Caco-2 (cell line): ENCODE measurements at regions not wholly inside any gene's neighbourhood (a gene's known extent, or its start where the extent isn't known, plus 50 kb on each side); places are given as distances from the start of the nearest gene placed in this dataset.

ENCODE experiments used
- BruUV-seq: library from RNA; stranded (reverse); fragments of 400-500 nt; replicated peaks from 2 replicates; lab custom pipeline; 2021; lab: Mats Ljungman, UMichigan
- CTCF ChIA-PET: fragments of 300-600 bp; sonication (Branson Sonifier 250); formaldehyde crosslinking; loops from one replicate; lab custom pipeline; 2022; ENCODE audit warnings: antibody characterized with exemption; lab: Charles Lee
- POLR2A ChIA-PET: fragments of 300-600 bp; sonication (Branson Sonifier 250); formaldehyde crosslinking; loops from one replicate; lab custom pipeline; 2022; ENCODE audit warnings: antibody characterized with exemption; lab: Charles Lee
- DNase-seq, 2 experiments: peaks; one replicate each; pipeline versions ENCODE4 v3.0.0 to v3.0.0-alpha.2; 2020 to 2022
- H3K27me3 ChIP-seq: replicated peaks from 2 replicates; pipeline ENCODE4 v1.6.0; 2011; ENCODE audit warnings: low read length; ENCODE audit not compliant: control insufficient read depth, insufficient read depth
- H3K36me3 ChIP-seq: 2 replicates; pipeline ENCODE4 v1.5.1; 2011; ENCODE audit warnings: low read length; ENCODE audit not compliant: control insufficient read depth, insufficient read depth
- H3K4me1 ChIP-seq: fragments of 250-450 bp; sonication (Bioruptor Pico); 2 replicates; pipeline ENCODE4 v1.5.1; 2020; ENCODE audit warnings: mild to moderate bottlenecking
- H3K4me3 ChIP-seq: 2 replicates; pipeline ENCODE4 v1.5.1; 2011; ENCODE audit warnings: low read depth, mild to moderate bottlenecking, control low read depth, low read length
- H3K9me3 ChIP-seq: fragments of 250-450 bp; sonication (Bioruptor Pico); 2 replicates; pipeline ENCODE4 v1.5.1; 2020; ENCODE audit warnings: mild to moderate bottlenecking, moderate library complexity
- H3K27ac Mint-ChIP-seq: one replicate; pipeline ENCODE4 v1.8.0; 2022; ENCODE audit warnings: mixed read lengths; ENCODE audit not compliant: unreplicated experiment
- H3K27me3 Mint-ChIP-seq: one replicate; pipeline ENCODE4 v1.8.0; 2022; ENCODE audit warnings: mixed read lengths; ENCODE audit not compliant: insufficient read depth, unreplicated experiment
- H3K36me3 Mint-ChIP-seq: one replicate; pipeline ENCODE4 v1.8.0; 2022; ENCODE audit warnings: mild to moderate bottlenecking, mixed read lengths; ENCODE audit not compliant: insufficient read depth, unreplicated experiment
- H3K4me1 Mint-ChIP-seq: one replicate; pipeline ENCODE4 v1.8.0; 2022; ENCODE audit warnings: low read depth, mixed read lengths; ENCODE audit not compliant: unreplicated experiment
- H3K4me3 Mint-ChIP-seq: one replicate; pipeline ENCODE4 v1.8.0; 2022; ENCODE audit warnings: mild to moderate bottlenecking, moderate library complexity, mixed read lengths; ENCODE audit not compliant: unreplicated experiment
- H3K9me3 Mint-ChIP-seq: one replicate; pipeline ENCODE4 v1.8.0; 2022; ENCODE audit warnings: mixed read lengths; ENCODE audit not compliant: unreplicated experiment
- intact Hi-C: fragments of 100-400 bp; cut with micrococcal nuclease; formaldehyde crosslinking; loops from one replicate; pipeline ENCODE4 v1.10.0; 2022; ENCODE audit not compliant: unreplicated experiment
- TF ChIP-seq, protein P1 (sequence below), 2 experiments: fragments of 200-600 bp in 1 of 2; IDR thresholded peaks; 1 replicate in 1 of 2; 2 replicates in 1 of 2; pipeline versions ENCODE4 v1.5.1 to v1.8.0; 2011 to 2022; ENCODE audit warnings: antibody characterized with exemption in 1 of 2, control low read depth in 1 of 2, inconsistent platforms in 1 of 2, low read depth in 1 of 2, low read length in 1 of 2, mild to moderate bottlenecking in 1 of 2, moderate library complexity in 1 of 2; ENCODE audit not compliant: insufficient read depth in 1 of 2, severe bottlenecking in 1 of 2, unreplicated experiment in 1 of 2

- no peak overlapping the region for H3K4me3 ChIP-seq
These were observed 2124.4 kb upstream of the PCDH20 start for GRCh38 chr13:63540061-63540460.

DNA sequence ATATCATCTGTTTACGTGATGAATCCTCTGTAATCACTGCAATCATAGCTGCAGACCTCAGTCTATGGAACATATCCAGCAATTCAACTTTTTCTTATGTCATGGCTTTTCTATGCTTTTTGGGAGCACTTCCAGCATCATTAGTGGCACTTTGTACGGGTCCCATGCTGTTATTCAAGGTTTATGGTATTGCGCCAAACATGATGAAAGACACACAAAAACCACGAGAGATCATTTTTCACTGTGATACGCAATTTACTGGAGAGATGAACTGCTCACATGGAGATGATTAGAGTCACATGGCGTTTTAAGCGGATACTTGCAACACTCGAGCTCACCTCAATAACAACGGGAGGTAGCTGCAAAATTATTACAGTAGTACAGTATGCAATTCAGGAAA, 2101.7 kb upstream of the PCDH20 start:
- no peak overlapping the region for H3K4me3 ChIP-seq
- no peaks in the 10 kb centered on the region for H3K4me1 Mint-ChIP-seq
- intact Hi-C loops = no loop called here
- H3K4me3 Mint-ChIP-seq = no peak overlapping the region
- no peaks in the 10 kb centered on the region for H3K36me3 ChIP-seq
- ChIA-PET CTCF (no interaction called here), POLR2A (no interaction called here)
- H3K9me3 Mint-ChIP-seq = no peaks in the 10 kb centered on the region
- peaks cover 2% of the 10 kb centered on the region for H3K27me3 Mint-ChIP-seq
- no peaks in the 10 kb centered on the region for H3K27me3 ChIP-seq
- DNase-seq = no peak
- H3K9me3 ChIP-seq = no peaks in the 10 kb centered on the region
- no TSS peak for BruUV-seq
- TF ChIP-seq, protein P1, sequence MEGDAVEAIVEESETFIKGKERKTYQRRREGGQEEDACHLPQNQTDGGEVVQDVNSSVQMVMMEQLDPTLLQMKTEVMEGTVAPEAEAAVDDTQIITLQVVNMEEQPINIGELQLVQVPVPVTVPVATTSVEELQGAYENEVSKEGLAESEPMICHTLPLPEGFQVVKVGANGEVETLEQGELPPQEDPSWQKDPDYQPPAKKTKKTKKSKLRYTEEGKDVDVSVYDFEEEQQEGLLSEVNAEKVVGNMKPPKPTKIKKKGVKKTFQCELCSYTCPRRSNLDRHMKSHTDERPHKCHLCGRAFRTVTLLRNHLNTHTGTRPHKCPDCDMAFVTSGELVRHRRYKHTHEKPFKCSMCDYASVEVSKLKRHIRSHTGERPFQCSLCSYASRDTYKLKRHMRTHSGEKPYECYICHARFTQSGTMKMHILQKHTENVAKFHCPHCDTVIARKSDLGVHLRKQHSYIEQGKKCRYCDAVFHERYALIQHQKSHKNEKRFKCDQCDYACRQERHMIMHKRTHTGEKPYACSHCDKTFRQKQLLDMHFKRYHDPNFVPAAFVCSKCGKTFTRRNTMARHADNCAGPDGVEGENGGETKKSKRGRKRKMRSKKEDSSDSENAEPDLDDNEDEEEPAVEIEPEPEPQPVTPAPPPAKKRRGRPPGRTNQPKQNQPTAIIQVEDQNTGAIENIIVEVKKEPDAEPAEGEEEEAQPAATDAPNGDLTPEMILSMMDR (IDR thresholded peaks at IDR 0.05; ENCODE audit: insufficient read depth in 1 of 2, low read depth in 1 of 2, low read length in 1 of 2, severe bottlenecking in 1 of 2, unreplicated experiment in 1 of 2) = no peak
- no peaks in the 10 kb centered on the region for H3K4me1 ChIP-seq
- no peaks in the 10 kb centered on the region for H3K36me3 Mint-ChIP-seq
- no peak overlapping the region for H3K27ac Mint-ChIP-seq

More at GRCh38 chr13:63540061-63540460, 2124.4 kb upstream of the PCDH20 start:
- Histone ChIP-seq H3K27me3 (no peaks in the 10 kb centered on the region), H3K9me3 (no peaks in the 10 kb centered on the region; the same call in none of the 2 replicates), H3K36me3 (no peaks in the 10 kb centered on the region), H3K4me1 (peaks cover 6% of the 10 kb centered on the region)
- H3K27me3 Mint-ChIP-seq = no peaks in the 10 kb centered on the region
- intact Hi-C loops = no loop called here
- no peak overlapping the region for H3K4me3 Mint-ChIP-seq
- no peaks in the 10 kb centered on the region for H3K36me3 Mint-ChIP-seq
- no peak overlapping the region for H3K27ac Mint-ChIP-seq
- ChIA-PET CTCF (no interaction called here), POLR2A (no interaction called here)
- no TSS peak for BruUV-seq
- DNase-seq = no peak
- TF ChIP-seq, protein P1 (IDR thresholded peaks at IDR 0.05; ENCODE audit: insufficient read depth in 1 of 2, low read depth in 1 of 2, low read length in 1 of 2, severe bottlenecking in 1 of 2, unreplicated experiment in 1 of 2) = no peak
- H3K4me1 Mint-ChIP-seq = peaks cover 4% of the 10 kb centered on the region
- H3K9me3 Mint-ChIP-seq = no peaks in the 10 kb centered on the region

DNA sequence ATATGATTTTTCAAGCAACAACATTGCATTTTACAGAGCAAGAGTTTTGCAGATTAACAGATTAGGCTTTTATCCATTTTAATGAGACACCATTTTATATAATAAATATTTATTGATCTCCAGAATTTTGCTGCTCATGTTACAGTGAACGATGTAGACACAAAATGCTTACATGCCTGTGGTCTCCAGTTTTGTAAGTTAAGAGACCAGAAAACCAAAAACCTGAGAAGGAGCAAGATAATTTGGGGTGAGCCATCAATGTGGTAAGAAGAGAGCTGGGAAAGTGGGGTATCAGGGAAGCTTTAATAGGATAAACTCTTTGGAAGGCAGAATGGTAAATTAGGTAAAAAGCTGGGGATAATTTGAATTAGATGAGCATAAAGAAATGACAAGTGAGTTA, 2100.5 kb upstream of the PCDH20 start:
- no TSS peak for BruUV-seq
- Mint-ChIP-seq H3K4me1 (no peaks in the 10 kb centered on the region), H3K36me3 (no peaks in the 10 kb centered on the region), H3K9me3 (no peaks in the 10 kb centered on the region), H3K4me3 (no peak overlapping the region), H3K27ac (no peak overlapping the region), H3K27me3 (peaks cover 4% of the 10 kb centered on the region)
- ChIA-PET CTCF (no interaction called here), POLR2A (no interaction called here)
- TF ChIP-seq, protein P1 (IDR thresholded peaks at IDR 0.05; ENCODE audit: insufficient read depth in 1 of 2, low read depth in 1 of 2, low read length in 1 of 2, severe bottlenecking in 1 of 2, unreplicated experiment in 1 of 2) = no peak
- Histone ChIP-seq H3K27me3 (no peaks in the 10 kb centered on the region), H3K4me3 (no peak overlapping the region), H3K4me1 (no peaks in the 10 kb centered on the region), H3K36me3 (no peaks in the 10 kb centered on the region), H3K9me3 (no peaks in the 10 kb centered on the region)
- intact Hi-C loops = no loop called here
- no peak for DNase-seq
